Neutrophil (primary cell): ENCODE measurements at regions not wholly inside any gene's neighbourhood (a gene's known extent, or its start where the extent isn't known, plus 50 kb on each side); places are given as distances from the start of the nearest gene placed in this dataset.

ENCODE experiments used
- H3K27ac ChIP-seq: fragments of 200-600 bp; sonication (generic); 2 replicates; pipeline ENCODE4 v1.5.1; 2016; ENCODE audit warnings: mild to moderate bottlenecking, moderate library complexity
- H3K27me3 ChIP-seq: fragments of 200-600 bp; sonication (generic); 2 replicates; pipeline ENCODE4 v1.6.0; 2016; ENCODE audit warnings: mild to moderate bottlenecking
- H3K36me3 ChIP-seq: fragments of 200-600 bp; sonication (generic); 2 replicates; pipeline ENCODE4 v1.5.1; 2017
- H3K4me1 ChIP-seq, 2 experiments: fragments of 200-600 bp in 1 of 2; sonication (generic) in 1 of 2; 1 replicate in 1 of 2; 2 replicates in 1 of 2; pipeline versions ENCODE4 v1.5.1 to v1.6.1; 2013 to 2016; ENCODE audit warnings: low read depth in 1 of 2, low read length in 1 of 2, mild to moderate bottlenecking in 1 of 2, moderate library complexity in 1 of 2; ENCODE audit not compliant: control insufficient read depth in 1 of 2, insufficient read depth in 1 of 2
- H3K4me3 ChIP-seq, 2 experiments: fragments of 200-600 bp in 1 of 2; sonication (generic) in 1 of 2; 1 replicate in 1 of 2; 2 replicates in 1 of 2; pipeline ENCODE4 v1.5.1; 2013 to 2016; ENCODE audit warnings: low read depth in 1 of 2, low read length in 1 of 2, mild to moderate bottlenecking in 1 of 2, moderate library complexity in 1 of 2
- H3K9me3 ChIP-seq: fragments of 200-600 bp; sonication (generic); 2 replicates; pipeline ENCODE4 v1.5.1; 2016
- TF ChIP-seq, protein P1 (sequence below): fragments of 200-600 bp; sonication (generic); IDR thresholded peaks from 2 replicates; pipeline ENCODE4 v1.5.1; 2016; ENCODE audit warnings: antibody characterized with exemption

DNA sequence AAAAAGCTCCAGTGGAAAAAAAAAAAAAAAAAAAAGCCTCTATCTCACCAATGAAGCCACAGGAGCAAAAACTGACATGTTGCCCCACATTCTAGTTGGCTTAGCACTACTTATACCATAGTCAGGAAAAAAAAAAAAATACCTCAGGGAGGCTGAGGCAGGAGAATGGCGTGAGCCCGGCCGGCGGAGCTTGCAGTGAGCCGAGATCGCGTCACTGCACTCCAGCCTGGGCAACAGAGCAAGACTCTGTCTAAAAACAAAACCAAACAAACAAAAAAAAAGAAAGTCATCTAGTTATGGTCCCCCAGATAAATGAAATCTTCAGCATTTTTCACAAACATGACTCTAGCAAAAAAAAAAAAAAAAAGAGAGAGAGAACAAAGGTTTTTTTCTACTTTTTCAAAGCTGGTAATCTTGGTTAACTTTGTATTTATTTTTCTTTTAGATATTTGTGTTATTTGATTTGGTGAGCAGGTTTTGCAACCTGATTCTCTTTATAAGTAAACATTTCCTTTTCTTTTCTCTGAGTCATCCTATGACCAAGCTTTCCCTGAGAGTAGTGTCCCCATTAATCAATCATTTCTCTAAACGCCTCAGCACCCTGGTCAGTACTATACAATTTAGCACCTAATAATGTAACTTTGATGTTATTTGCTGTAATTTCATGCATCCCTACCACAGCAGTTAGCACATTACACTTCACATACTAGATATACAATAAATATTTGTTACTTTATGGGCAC is 273.7 kb upstream of the PIK3C3 start:
- Histone ChIP-seq H3K4me1 (no peaks in the 10 kb centered on the region), H3K27ac (no peak overlapping the region), H3K9me3 (no peaks in the 10 kb centered on the region), H3K4me3 (no peak overlapping the region), H3K36me3 (no peaks in the 10 kb centered on the region), H3K27me3 (no peaks in the 10 kb centered on the region)
- TF ChIP-seq, protein P1, sequence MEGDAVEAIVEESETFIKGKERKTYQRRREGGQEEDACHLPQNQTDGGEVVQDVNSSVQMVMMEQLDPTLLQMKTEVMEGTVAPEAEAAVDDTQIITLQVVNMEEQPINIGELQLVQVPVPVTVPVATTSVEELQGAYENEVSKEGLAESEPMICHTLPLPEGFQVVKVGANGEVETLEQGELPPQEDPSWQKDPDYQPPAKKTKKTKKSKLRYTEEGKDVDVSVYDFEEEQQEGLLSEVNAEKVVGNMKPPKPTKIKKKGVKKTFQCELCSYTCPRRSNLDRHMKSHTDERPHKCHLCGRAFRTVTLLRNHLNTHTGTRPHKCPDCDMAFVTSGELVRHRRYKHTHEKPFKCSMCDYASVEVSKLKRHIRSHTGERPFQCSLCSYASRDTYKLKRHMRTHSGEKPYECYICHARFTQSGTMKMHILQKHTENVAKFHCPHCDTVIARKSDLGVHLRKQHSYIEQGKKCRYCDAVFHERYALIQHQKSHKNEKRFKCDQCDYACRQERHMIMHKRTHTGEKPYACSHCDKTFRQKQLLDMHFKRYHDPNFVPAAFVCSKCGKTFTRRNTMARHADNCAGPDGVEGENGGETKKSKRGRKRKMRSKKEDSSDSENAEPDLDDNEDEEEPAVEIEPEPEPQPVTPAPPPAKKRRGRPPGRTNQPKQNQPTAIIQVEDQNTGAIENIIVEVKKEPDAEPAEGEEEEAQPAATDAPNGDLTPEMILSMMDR: no peak

DNA sequence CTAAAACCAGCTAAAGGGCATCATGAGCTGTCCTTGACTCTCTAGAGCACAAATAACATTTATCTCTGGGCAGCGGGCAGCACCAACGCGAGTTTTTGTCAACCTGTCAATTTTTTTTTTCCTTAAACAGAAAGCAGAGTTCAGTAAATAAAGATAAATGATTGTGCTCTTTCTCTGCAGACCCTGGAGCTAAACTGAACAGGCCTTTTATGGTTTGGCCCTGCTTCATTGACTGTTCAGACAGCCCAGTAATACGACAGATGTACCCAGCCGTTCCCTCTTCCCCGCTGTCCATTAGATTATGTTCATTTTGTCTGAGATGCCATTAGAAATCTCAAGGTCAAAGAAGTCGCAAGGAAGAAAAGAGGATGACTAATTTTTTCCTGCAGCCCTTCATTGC is 280.5 kb upstream of the PIK3C3 start:
- Histone ChIP-seq H3K27ac (no peak overlapping the region), H3K9me3 (no peaks in the 10 kb centered on the region), H3K4me3 (no peak overlapping the region), H3K4me1 (no peaks in the 10 kb centered on the region), H3K27me3 (no peaks in the 10 kb centered on the region), H3K36me3 (no peaks in the 10 kb centered on the region)
- TF ChIP-seq, protein P1: no peak

DNA sequence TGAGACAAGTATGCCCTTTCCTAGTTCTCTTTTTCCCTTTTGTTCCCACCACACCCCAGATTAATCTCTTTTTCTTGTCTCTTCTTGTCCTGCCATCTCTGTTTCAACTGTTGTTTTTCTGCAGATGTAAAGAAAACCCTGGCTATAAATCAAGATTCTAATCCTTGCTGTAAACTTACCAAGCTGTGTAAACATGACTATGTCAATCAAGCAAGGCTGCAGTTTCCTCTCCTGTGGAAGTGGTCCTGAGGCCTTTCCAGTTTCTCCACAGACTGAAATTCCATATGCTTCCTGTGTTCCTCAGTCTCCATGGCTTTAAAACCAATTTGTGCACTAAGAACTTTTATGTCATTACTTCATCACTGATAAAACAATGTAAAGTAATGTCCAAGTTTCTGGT is 288.8 kb upstream of the PIK3C3 start:
- Histone ChIP-seq H3K9me3 (no peaks in the 10 kb centered on the region), H3K27ac (no peak overlapping the region), H3K36me3 (no peaks in the 10 kb centered on the region), H3K4me3 (no peak overlapping the region), H3K27me3 (no peaks in the 10 kb centered on the region), H3K4me1 (no peaks in the 10 kb centered on the region)
- TF ChIP-seq, protein P1: no peak

DNA sequence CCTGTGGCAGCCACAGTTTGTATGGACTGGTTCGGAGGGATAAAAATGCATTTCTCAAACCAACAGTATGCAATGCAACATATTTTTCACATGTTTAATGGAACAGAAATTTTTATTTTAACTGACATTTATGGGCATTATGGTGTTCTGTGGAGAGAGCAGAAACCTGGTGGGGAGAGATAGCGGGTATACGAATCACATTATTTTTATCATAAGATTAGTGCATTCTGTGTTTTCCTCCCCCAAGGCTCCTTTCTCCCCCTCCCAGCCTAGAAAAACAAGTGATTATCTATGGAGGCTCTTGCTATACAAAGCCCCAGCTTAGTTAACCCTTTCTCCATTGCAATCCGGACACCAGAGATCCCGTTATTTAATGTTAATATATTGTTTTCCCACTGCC is 289.8 kb upstream of the PIK3C3 start:
- no peaks in the 10 kb centered on the region for H3K36me3 ChIP-seq
- TF ChIP-seq, protein P1: no peak
- H3K4me1 ChIP-seq: no peaks in the 10 kb centered on the region
- no peak overlapping the region for H3K4me3 ChIP-seq
- no peaks in the 10 kb centered on the region for H3K27me3 ChIP-seq
- H3K27ac ChIP-seq: no peak overlapping the region
- H3K9me3 ChIP-seq: no peaks in the 10 kb centered on the region

DNA sequence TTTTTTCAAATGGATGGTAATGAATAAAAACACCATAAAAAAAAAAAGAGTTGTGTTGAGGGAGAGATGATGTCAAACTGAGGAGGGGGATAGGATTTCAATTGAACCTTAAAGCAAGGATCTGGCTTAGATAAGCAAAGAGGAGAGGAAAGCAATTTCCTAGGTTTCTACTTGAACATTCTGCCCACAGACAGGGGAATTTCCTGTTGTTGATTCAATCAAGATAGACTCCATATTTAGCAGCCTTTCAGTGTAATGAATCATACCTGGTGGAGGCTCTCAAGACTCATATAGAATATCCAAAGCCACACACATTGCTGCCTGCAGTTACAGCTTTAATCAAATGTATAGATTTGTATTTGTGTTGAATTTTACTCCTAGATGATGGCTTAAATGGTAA is 294.4 kb upstream of the PIK3C3 start:
- TF ChIP-seq, protein P1: no peak
- Histone ChIP-seq H3K27me3 (no peaks in the 10 kb centered on the region), H3K27ac (no peak overlapping the region), H3K4me3 (no peak overlapping the region), H3K9me3 (no peaks in the 10 kb centered on the region), H3K36me3 (no peaks in the 10 kb centered on the region), H3K4me1 (no peaks in the 10 kb centered on the region)
